AG04450 (cell line): ENCODE measurements at regions not wholly inside any gene's neighbourhood (a gene's known extent, or its start where the extent isn't known, plus 50 kb on each side); places are given as distances from the start of the nearest gene placed in this dataset.

ENCODE experiments used
- CTCF ChIA-PET: fragments of 300-600, 350-600 bp; formaldehyde crosslinking; extraction: SDS; loops from one replicate; lab custom pipeline; 2022; ENCODE audit warnings: antibody characterized with exemption, inconsistent platforms; lab: Charles Lee
- POLR2A ChIA-PET: fragments of 350-600 bp; formaldehyde crosslinking; extraction: SDS; loops from one replicate; lab custom pipeline; 2021; ENCODE audit warnings: antibody characterized with exemption, inconsistent platforms; lab: Yijun Ruan, JAX
- DNase-seq: peaks from one replicate; pipeline ENCODE4 v3.0.0-alpha.2; 2011; ENCODE audit warnings: low read depth, low spot score
- H3K27ac ChIP-seq: one replicate; pipeline ENCODE4 v1.5.1; 2012; ENCODE audit warnings: low read depth, low read length, control low read depth
- H3K27me3 ChIP-seq: one replicate; pipeline ENCODE4 v1.6.0; 2012; ENCODE audit warnings: low read length; ENCODE audit not compliant: control insufficient read depth, insufficient read depth
- H3K4me3 ChIP-seq: 2 replicates; pipeline ENCODE4 v1.5.1; 2011; ENCODE audit warnings: mild to moderate bottlenecking, low read depth, low read length, control low read depth
- H3K9me3 ChIP-seq: 2 replicates; pipeline ENCODE4 v1.5.1; 2012; ENCODE audit warnings: low read length; ENCODE audit not compliant: control insufficient read depth, insufficient read depth
- TF ChIP-seq, protein P1 (sequence below): IDR thresholded peaks from 2 replicates; pipeline ENCODE4 v1.5.1; 2011; ENCODE audit warnings: low read depth, low read length, control low read depth, inconsistent platforms

GRCh38 chr19:27885359-27885758 is 1327.6 kb downstream of the UQCRFS1 start:
- Histone ChIP-seq H3K27ac (no peak overlapping the region), H3K27me3 (no peaks in the 10 kb centered on the region), H3K4me3 (no peak overlapping the region), H3K9me3 (peaks cover 44% of the 10 kb centered on the region)
- TF ChIP-seq, protein P1, sequence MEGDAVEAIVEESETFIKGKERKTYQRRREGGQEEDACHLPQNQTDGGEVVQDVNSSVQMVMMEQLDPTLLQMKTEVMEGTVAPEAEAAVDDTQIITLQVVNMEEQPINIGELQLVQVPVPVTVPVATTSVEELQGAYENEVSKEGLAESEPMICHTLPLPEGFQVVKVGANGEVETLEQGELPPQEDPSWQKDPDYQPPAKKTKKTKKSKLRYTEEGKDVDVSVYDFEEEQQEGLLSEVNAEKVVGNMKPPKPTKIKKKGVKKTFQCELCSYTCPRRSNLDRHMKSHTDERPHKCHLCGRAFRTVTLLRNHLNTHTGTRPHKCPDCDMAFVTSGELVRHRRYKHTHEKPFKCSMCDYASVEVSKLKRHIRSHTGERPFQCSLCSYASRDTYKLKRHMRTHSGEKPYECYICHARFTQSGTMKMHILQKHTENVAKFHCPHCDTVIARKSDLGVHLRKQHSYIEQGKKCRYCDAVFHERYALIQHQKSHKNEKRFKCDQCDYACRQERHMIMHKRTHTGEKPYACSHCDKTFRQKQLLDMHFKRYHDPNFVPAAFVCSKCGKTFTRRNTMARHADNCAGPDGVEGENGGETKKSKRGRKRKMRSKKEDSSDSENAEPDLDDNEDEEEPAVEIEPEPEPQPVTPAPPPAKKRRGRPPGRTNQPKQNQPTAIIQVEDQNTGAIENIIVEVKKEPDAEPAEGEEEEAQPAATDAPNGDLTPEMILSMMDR, result no peak
- POLR2A ChIA-PET, result no interaction called here
- CTCF ChIA-PET, result no interaction called here
- DNase-seq, result no peak

DNA sequence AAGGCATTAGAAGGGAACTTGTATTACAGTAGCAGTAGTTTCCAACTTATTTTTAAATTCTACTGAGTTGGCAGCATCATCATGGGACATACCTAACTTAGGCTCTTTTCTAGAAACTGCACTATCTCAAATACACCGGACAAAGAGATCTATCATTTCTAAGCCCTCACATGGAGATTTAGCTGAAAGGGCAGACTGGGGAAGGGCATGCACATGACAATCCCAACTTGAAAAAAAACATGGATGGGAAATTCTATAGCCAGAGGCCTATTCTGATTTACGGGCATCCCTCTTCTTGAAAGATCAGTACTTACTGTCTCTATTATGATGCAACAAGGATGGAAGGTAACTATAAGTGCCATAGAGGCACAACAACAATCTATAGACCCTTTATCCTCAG is 1328.6 kb downstream of the UQCRFS1 start:
- H3K27ac ChIP-seq, result no peak overlapping the region
- H3K27me3 ChIP-seq, result no peaks in the 10 kb centered on the region
- H3K4me3 ChIP-seq, result no peak overlapping the region
- ChIA-PET CTCF (no interaction called here), POLR2A (no interaction called here)
- TF ChIP-seq, protein P1, result no peak
- H3K9me3 ChIP-seq, result peaks cover 37% of the 10 kb centered on the region
- no peak for DNase-seq

GRCh38 chr19:27881213-27881612 is 1331.7 kb downstream of the UQCRFS1 start:
- TF ChIP-seq, protein P1, result no peak
- POLR2A ChIA-PET, result no interaction called here
- H3K27ac ChIP-seq, result no peak overlapping the region
- no peak for DNase-seq
- H3K4me3 ChIP-seq, result no peak overlapping the region
- H3K9me3 ChIP-seq, result peaks cover 15% of the 10 kb centered on the region; the same call in 1 of the 2 replicates
- H3K27me3 ChIP-seq, result no peaks in the 10 kb centered on the region
- CTCF ChIA-PET, result no interaction called here

DNA sequence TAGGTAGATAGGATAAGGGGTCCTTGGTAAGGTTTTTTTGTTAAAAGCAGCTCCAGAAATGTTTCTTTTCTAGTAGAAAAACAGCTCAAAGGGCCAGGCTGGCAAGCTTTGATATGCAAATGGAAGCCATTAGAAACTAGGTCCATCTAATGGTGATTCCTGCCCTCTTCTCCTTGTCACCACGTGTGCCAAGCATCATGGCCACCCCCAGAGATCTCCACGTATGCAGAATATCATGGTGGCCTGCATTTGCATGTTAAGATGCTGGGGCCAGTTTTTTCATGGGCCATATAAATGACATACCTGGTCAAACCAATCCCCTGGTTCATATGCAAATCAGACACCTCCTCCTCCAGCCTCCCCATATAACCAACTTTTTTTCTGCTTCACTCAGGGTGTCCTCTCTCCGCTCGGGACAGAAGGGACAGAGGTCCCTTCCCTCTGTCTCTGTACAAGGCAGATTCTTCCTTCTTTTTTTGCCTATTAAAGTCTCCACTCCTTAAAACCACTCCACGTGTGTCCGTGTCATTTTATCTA is 1335.9 kb downstream of the UQCRFS1 start:
- H3K9me3 ChIP-seq, result peaks cover 13% of the 10 kb centered on the region; the same call in 1 of the 2 replicates
- no peaks in the 10 kb centered on the region for H3K27me3 ChIP-seq
- no peak for DNase-seq
- CTCF ChIA-PET, result no interaction called here
- H3K4me3 ChIP-seq, result no peak overlapping the region
- POLR2A ChIA-PET, result no interaction called here
- TF ChIP-seq, protein P1, result no peak
- no peak overlapping the region for H3K27ac ChIP-seq

DNA sequence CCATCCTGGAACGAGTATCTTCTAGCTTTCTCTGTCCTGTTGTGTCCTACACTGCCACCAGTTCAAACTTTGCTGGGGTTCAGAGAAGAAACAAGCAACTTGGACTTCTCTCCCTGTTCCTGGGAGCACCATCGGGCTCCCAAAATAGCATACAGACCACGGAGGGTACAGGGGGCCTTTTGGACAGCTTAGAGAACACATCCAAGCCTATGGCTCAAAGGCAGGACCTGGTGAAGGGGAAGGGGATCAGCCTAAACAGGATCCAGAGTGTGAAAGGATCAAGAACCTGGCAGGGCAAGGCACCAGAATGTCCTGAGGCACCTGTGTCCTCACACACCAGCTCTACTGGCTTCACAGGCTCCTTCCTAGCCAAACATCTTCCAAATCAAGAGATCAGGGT is 1336.5 kb downstream of the UQCRFS1 start:
- Histone ChIP-seq H3K9me3 (peaks cover 13% of the 10 kb centered on the region; the same call in 1 of the 2 replicates), H3K27ac (no peak overlapping the region), H3K4me3 (no peak overlapping the region), H3K27me3 (no peaks in the 10 kb centered on the region)
- CTCF ChIA-PET, result no interaction called here
- DNase-seq, result no peak
- POLR2A ChIA-PET, result no interaction called here
- TF ChIP-seq, protein P1, result no peak
